Erythroblast (primary cell): ENCODE measurements at regions not wholly inside any gene's neighbourhood (a gene's known extent, or its start where the extent isn't known, plus 50 kb on each side); places are given as distances from the start of the nearest gene placed in this dataset.

Experiments
- GATA1 ChIP-seq: IDR thresholded peaks from 2 replicates; pipeline ENCODE4 v1.6.1; 2011; ENCODE audit warnings: low read depth, mild to moderate bottlenecking, control low read depth, low read length, moderate library complexity
- POLR2A ChIP-seq: IDR thresholded peaks from 2 replicates; pipeline ENCODE4 v1.6.1; 2011; ENCODE audit warnings: mild to moderate bottlenecking, low read length

DNA sequence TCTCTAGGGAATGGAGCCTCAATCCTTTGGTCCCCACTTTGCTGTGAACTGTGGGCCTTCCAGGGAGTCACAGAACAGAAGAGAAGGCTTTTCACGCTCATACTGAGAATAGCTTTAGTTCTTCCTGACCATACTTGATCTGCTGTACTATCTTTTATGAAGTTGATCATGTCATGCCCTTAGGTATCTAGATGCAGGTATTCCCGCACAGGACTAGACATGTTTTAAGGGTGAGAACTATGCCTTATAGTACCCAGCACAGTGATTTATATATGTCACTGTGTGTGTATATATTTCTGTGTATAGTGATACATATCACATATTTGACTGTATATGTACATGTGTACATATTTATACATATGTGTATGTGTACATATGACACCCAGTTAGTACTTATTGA is 358.4 kb upstream of the SEMA6D start:
- TF ChIP-seq POLR2A: no peak
- TF ChIP-seq GATA1: no peak
